ENCODE measurements at regions not wholly inside any gene's neighbourhood (a gene's known extent, or its start where the extent isn't known, plus 50 kb on each side); places are given as distances from the start of the nearest gene placed in this dataset.

DNA sequence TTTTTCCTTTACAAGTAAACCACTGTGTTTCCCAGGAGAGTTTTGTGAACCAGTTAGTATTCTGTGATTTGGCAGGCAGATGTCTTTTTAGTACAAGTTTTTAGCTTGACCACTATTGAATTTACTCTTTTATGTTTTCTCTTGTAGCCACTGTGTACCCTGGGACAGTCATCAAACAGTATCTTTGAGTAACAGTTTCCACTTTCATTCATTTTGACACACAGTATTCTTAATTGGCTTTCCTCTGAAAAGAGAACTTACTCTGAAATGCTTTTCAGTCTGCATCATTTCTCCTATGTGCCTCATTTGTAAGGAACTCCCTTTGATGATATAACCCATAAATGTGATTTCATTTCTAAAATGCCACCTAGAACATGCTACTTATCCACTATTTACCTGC, 476.5 kb downstream of the PDGFC start:
- FAIRE-seq = no peak

DNA sequence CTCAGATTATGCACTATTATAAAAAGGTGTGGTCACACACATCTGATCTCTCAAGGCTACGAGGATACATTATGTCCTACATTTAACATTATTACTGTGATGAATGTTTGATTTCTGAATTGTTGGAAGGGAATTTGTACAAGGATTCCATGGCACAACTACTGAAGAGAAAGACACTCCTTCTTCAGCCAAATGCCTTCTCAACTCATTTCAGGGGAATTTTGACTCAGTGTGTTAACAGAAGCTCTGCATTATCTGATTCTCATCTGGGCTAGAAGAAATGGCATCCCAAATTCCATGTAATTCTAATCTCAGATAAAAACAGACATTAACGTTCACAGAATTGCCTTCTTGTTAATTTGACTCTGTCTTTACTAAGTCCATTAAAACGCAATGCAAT, 477.7 kb downstream of the PDGFC start:
- no peak for FAIRE-seq

DNA sequence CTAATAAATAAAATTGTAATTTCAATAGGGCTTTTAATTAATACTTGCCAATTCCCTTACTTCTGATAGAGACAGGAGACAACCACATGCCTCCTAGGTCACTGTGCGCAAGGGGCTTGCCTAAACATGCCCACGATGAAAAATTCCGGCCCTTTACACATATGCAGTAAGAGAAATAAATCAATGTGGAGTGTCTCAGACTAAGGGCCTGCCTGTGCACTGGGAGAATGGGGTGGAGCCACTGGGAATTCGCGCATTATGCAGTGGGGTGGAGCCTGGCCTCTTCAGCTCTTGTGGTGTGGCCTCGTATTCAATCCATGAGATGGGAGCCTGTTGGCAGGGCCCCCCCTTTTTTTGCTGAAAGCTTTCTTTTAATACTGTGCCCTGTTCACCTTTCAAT, 484.5 kb downstream of the PDGFC start:
- FAIRE-seq = no peak

DNA sequence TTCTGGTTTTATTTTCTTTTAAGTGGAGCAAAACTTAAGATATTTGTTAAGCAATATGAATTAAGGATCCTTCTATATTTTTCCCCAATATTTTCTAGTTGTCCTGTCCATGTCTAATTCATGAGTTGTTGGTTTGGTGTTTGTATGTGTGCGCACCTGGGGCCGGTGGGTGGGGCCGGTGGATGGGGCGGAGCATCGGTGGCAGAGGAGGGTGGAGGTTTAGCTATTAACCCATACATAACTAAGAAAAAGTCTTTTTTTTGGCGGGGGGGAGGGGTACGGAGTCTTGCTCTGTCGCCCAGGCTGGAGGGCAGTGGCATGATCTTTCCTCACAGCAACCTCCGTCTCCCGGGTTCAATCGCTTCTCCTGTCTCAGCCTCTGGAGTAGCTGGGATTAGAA, 489.8 kb downstream of the PDGFC start:
- no peak for FAIRE-seq

DNA sequence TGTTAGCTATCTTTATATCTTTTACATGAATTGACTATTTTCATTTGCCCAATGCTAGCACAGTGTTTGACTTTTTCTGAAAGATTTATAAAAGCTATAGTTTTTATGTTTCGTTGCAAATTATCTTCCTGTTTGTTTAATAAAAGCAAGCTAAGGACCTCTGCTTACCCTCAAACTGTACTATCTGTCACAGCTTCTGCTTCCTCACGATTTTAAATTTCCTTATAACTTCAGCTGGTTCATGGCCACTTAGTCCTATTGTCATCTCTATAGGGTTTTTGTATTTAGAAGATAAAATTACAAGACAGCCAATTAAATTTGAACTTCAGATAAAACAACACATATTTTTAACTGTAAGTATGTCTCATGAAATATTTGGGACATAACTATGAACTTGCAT, 494.0 kb downstream of the PDGFC start:
- no peak for FAIRE-seq

DNA sequence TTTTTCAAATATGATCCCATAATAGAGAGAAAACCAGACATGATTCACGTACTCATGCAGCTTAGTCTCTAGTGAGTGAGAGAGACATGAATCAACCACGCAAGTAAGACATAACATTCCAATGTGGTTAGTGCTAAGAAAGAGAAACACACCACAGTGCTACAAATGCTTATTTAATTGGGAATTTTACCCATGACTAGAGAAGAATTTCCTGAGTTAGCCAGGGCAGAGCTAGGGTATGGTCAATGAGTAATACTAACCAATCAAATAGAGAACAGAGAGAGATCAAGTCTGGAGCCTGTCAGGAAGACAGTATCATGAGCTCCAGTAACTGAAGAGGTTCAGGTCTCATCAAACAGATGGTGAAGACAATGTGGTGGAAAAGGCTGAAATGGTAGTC, 495.2 kb downstream of the PDGFC start:
- no peak for FAIRE-seq

DNA sequence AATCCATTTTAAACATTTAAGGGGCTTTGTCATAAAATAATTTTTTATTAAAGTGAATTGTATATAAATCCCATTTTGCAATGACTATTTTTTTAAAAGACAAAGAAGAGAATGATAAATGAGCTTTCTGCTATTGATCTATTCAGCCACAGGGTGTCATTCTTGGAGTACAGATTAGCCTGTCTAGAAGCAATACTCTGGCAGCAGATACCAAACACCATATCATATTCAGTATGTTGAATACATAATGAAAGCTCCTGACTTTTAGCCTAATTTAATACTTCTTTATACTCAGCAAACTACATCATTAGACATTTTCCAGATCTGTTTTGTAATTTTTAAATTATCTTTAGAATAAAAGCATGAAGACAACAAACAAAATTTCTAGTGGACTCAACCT, 496.3 kb downstream of the PDGFC start:
- FAIRE-seq = peak; percentile 83

DNA sequence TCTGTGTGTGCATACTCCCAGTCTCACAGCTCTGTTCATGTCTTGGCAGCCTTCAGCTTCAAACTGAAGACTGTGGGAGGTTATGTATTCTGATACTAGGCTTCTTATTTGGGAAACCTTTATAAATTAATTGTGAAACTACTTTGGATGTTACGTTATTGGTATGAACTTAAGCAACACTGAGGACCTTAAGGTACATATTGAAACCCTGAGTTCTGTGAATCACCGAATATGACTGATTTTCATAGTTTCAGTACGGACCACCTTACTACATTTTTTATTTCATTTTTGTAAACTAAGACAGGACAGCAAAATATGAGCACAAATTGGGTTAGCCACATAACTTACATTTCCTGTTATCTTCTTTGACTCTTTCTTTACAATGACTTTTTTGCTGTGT, 498.4 kb downstream of the PDGFC start:
- no peak for FAIRE-seq

DNA sequence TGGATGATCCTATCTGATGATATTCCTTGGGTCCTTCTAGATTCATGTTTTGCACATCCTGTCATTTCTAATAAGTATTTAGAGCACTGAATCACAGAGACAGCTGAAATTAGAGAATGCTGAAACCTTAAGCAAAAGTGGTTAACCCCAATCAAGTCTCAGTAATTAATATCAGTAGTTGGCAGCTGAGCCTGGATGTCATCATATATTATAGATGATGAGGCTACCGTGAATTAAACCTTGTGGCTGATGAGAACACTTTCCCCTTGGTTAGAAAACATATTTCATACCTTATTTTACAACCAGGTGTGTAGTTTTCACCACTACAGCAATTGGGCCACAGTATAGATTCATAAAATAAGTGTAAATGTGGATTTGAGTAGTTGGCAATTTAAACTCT, 499.0 kb downstream of the PDGFC start:
- FAIRE-seq = no peak

DNA sequence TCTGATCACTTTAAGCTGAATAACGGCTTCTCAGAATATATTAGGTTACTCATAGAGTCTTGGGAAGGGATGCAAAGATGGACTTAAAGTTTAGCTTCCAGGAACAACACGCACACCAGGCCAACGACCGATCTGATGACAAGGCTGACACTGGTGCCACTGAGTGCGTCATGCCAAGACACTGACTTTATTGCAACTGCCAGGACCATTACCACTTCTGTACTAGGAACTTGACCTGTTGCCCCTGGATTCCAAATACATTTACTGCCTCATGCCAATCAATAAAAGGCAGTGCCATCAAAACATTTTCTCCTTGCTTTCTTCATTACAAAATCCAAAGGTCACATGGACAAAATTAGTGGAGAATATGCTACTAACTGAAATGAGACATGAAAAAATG, 505.9 kb upstream of the CTSO start:
- no peak for FAIRE-seq

DNA sequence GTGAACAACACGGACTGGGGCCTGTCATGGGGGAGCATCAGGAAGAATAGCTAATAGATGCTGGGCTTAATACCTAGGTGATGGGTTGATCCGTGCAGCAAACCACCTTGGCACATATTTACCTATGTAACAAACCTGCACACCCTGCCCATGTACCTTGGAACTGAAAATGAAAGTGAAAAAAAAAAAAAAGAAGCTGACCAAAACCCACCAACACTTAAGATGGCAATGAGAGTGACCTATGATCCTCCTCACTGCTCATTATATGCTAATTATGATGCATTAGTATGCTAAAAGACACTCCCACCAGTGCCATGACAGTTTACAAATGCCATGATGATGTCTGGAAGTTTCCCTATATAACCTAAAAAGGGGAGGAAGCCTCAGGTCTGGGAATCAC, 503.2 kb upstream of the CTSO start:
- FAIRE-seq = no peak

DNA sequence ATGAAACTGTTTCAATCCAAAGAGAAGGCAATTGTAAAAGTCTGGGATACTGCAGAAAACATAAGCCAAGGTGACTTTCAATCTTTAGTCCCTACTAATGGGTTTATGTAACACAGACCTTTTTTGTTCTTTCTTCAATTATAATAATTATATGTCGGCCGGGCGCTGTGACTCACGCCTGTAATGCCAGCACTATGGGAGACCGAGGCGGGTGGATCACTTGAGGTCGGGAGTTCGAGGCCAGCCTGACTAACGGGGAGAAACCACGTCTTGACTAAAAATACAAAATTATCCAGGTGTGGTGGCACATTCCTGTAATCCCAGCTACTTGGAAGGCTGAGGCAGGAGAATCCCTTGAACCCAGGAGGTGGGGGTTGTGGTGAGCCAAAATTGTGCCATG, 489.8 kb upstream of the CTSO start:
- FAIRE-seq = no peak

DNA sequence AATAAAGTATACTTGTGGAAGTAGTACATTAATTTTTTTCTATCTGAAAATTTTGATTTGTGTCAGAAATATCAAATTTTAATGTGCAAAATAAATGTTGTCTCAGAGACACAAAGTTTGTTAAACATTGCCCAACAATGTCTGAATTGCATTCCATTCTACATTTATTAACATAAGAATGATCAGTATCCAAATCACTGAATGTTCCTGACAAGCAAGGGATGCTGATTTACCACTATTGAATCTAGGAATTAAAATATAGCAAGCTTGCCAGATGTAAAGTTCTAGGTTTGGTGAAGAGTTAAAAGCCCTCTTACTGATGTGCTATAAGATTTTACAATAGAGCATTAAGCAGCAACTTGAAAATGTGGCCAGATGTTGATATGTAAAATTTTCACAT, 489.2 kb upstream of the CTSO start:
- FAIRE-seq = no peak

DNA sequence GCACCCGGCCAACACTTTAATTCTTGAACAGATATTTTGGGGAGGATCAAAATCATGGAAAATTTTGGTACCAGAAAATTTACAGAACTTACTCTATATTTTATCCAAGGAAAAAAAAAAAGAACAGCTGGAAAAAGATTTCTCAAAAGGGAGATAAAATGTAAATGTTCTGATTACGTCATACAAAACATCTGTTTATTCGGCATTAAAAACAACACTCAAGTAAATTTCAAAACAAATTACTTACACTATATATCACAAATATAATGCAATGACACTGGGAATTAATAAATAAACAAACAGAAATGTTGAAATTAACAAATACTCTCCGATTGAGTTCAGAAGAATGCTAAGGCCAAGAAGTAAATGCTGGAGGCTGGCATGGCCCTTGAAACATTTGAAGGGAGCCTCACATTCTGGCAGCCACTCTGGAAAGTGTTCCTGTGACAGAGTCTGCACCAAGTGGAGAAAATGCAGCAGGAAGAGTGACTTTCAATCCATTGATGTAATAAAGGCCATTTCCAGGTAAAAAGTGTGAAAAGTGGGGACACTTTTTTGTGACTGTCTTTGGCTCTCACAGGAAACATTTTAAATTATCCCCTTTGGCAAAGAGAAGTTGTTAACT, 486.0 kb upstream of the CTSO start:
- FAIRE-seq = no peak

DNA sequence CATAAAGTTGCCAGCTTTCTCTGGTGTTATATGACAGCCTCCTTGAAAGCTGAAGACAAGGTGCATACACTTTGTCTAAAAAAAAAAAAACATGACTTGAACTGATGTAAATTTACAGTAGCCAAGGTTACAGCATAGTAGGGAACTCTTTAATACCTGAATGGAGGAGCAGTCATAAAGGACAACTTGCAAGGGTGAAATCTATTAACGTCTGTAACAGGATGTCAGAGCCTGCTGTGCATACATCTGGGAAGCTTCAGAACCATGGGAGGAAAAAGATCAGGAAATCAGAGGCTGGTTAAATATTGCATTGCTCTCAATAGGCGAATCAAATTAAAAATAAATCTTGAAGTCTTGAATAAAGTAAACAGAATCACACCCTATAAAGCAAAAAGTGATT, 484.0 kb upstream of the CTSO start:
- no peak for FAIRE-seq

DNA sequence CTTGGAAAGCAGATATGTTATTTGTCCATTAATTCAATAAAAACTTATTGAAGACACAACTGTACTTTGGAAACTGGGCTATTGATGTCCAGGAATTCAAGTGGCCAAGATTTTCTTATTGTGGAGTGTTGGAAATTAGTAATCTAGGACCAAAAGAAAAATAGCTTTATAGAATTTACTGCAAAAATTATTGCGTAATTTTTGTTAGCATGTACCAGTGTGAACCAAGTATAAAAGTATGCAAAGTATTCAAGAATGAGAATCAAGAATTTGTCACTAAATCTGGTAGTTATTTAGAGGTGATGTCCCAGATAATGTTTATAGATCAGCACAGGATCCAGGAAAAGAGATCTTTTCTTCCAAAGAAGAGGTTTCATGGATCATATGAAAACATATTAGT, 468.9 kb upstream of the CTSO start:
- FAIRE-seq = no peak

DNA sequence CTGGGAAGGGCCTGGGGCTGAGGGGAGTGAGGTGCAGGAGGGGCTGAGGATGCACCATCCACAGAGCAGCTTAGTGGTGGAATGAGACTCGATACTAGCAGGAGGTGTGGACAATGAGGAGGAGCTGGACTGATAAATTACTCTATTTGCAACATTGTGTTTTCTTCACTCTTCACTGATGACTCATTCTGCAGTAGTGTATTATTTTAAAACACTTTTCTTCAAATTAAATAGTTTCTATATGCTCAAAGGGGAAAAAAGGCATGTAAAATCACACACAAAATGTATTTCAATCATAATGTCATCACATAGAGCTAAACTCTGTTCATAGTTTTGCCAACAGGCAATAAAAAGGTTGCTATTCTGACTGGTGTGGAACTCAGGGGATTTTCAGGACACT, 467.0 kb upstream of the CTSO start:
- no peak for FAIRE-seq

DNA sequence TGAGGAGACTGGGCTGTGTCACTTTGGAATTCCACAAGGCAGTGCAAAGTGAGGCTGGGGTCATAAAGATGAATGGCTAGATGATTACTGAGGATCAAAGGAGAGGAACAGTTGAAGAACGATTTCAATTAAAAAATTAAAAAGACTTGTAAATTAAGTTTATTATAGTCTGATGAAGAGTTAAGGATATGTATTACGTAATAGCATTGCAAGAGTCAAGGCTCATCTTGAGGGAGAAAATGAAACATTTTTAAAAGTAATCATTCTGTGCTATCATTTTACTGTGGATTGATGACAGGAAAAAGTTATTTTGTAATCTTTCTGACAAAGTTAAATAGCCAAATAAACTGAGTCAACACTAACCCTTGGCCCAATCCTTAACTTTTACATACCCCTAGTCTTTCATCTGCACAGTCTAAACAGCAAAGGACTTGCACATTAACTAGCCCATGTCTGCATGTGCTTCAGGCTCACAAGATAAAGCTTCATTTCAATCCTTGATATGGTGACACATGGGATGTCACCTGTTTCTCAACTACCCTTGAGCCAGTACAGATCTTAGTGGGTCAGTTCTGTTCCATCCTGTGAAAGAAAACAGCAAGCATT, 465.5 kb upstream of the CTSO start:
- peak; percentile 96 for FAIRE-seq

DNA sequence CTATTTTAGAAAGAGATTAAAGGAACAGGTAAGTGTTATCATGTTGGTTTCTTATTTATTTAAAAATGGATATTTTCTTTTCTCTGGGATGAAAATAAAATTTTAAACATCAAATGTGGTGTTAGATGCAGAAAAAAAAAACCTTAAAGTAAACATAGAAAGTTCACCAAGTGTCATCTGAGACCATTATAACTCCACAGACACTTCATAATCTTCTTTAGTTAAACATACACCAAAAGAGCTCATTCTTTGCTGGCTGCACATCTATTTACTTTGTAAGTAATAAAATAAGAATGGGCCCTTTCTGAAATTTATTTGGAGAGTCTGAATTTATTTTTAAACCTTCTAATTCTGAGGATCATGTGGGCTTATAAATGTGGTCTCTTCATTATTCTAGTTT, 460.7 kb upstream of the CTSO start:
- FAIRE-seq = peak; percentile 94

DNA sequence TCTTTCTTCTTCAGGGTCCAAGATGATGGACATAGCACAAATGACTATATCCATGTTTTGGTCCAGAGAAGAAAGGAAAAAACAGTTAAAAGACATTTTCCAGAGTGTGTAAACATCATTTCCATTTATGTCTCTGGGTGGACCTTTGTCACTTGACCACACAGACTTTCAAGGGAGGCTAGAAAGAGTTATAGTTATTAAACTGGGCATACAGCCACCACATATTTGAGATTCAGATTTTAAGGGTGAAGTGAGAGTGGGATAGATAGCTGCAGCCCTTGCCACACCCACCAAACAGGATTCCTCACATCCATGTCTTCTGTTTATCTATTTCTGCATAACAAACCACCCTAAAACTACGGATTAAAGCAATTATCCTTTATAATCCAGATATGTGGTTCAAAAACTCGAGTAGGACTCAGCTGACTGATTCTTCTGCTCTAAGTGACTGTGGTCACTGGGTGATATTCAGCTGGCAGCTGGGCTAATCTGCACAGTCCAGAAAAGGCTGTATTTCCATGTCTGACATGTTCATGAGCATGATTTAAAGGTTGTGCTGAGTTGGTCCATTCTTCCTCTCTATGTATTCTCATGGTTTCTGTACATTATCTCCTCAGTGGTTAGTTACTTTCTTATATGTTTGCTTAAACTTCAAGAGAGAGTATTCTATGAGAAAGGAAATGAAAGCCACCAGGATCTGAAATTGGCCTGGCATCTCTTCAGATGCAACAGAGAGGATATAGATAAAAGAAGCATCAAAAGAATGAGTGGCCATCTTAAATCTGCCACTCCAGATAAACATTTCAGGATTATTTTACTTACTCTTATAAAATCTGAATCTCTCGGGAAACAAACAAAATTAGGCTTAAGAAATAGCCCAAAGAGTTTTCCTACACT, 459.8 kb upstream of the CTSO start:
- FAIRE-seq = peak; percentile 98

DNA sequence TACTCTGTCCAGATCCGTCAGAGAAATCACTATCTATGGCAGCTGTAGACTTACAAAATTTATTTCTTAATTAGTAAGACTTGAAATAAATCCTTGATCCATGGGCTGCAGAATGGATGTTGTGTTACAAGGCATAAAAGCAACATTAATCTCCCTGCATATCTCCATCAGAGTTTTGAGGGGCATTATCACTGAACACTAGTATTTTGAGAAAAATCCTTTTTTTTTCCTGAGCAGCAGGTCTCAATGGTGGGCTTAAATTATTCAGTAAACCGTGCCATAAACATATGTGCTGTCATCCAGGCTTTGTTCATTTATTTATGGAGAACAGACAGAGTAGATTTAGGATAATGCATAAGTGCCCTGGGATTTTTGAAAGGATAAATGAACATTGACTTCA, 457.9 kb upstream of the CTSO start:
- FAIRE-seq = no peak

DNA sequence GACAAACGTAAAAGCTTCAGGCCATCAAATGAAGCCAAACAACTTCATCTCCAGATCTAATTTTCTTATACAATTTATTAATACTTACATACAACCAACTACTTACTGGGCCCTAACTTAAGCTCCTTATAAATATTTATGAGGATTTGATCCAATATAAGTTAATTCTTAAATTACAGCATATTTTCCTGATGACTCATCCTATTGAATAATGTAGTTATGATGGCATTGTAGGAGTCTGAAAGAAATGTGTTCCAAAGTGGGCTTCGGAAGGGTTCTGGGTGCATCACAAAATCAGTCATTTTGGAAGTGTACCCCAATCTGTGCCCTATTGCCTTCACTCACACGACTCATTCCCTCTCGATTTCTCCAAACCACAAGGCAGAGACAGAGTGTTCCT, 455.1 kb upstream of the CTSO start:
- FAIRE-seq = no peak

DNA sequence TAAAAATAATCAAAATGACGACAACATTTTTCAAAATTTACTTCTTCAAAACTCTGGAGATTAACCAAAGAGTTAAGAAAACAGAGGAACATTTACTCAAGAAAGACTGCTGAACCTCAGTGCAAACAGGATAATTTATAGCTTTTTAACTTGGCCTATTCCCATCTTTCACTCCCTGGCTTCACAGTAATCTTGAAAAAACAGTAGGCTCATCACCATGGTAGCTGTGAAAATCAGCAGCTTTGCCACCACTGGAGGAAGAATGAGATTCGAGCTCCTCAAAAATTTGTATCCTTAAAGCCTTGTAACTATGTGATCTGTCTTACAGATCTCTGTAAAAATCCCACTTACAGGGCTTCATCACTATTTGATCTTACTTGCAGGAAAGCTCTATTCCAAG, 447.7 kb upstream of the CTSO start:
- no peak for FAIRE-seq

DNA sequence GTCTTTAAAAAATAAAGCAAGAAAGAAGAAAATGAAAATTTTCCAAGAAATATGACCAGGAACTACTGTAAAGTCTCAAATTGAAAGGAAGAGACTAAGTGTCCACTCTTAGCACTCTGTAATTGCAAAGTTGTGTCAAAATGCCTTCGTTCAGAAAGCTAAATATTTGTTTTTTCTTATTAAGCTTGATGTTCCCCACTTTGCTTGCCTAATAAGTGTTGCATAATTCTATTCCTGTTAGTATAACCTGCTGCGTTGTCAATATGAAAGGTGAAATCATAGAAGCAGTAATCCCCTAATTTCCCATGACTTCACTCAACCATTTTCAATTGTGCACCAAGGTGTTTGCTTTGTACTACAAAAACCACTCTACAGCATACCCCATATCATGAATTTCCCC, 442.9 kb upstream of the CTSO start:
- FAIRE-seq = no peak

Measured in endometrium (tissue), 2 donors.